Lower lobe of right lung (tissue), 2 donors: ENCODE measurements at regions not wholly inside any gene's neighbourhood (a gene's known extent, or its start where the extent isn't known, plus 50 kb on each side); places are given as distances from the start of the nearest gene placed in this dataset.

Experiments used
- ATAC-seq, 2 donors: fragments of 200-7000 bp; cut with Tn5 transposase; one replicate each; pipeline ENCODE4 v1.9.1; 2020 to 2022; ENCODE audit warnings: mild to moderate bottlenecking in 2 of 2, moderate library complexity in 2 of 2
- DNase-seq: peaks from one replicate; pipeline ENCODE4 v3.0.0-alpha.2; 2020
- H3K27ac ChIP-seq: fragments of 200-600 bp; one replicate; pipeline ENCODE4 v1.8.0; 2022
- H3K27me3 ChIP-seq: fragments of 200-600 bp; one replicate; pipeline ENCODE4 v1.8.0; 2022; ENCODE audit warnings: low read depth
- H3K36me3 ChIP-seq: fragments of 200-600 bp; one replicate; pipeline ENCODE4 v1.8.0; 2022; ENCODE audit warnings: mild to moderate bottlenecking
- H3K4me1 ChIP-seq: fragments of 200-600 bp; one replicate; pipeline ENCODE4 v1.8.0; 2022
- H3K4me3 ChIP-seq: fragments of 200-600 bp; one replicate; pipeline ENCODE4 v1.8.0; 2022; ENCODE audit warnings: mild to moderate bottlenecking
- H3K9me3 ChIP-seq: fragments of 200-600 bp; one replicate; pipeline ENCODE4 v1.8.0; 2022
- CTCF ChIP-seq: fragments of 200-600 bp; IDR thresholded peaks from one replicate; pipeline ENCODE4 v1.8.0; 2022; ENCODE audit warnings: antibody characterized with exemption, mild to moderate bottlenecking
- intact Hi-C: fragments of 100-400 bp; cut with DNase I; formaldehyde crosslinking; loops from one replicate; pipeline ENCODE4 v1.11.0; 2022
- donor health status: DM: no; HTN: yes; CAD: no; lungs with severe emphysema.

- intact Hi-C loops, result no loop called here
- no peak for ATAC-seq
- no peaks in the 10 kb centered on the region for H3K9me3 ChIP-seq
These were observed 67.2 kb upstream of the C1GALT1C1 start for GRCh38 chrX:120697053-120697452.

GRCh38 chrX:120692319-120692718 is 62.5 kb upstream of the C1GALT1C1 start:
- no peaks in the 10 kb centered on the region for H3K4me1 ChIP-seq
- no peak for TF ChIP-seq CTCF
- no peak for ATAC-seq
- H3K9me3 ChIP-seq, result no peaks in the 10 kb centered on the region
- intact Hi-C loops, result no loop called here
- H3K4me3 ChIP-seq, result no peak overlapping the region
- H3K27me3 ChIP-seq, result no peaks in the 10 kb centered on the region
- no peak overlapping the region for H3K27ac ChIP-seq
- no peak for DNase-seq
- H3K36me3 ChIP-seq, result no peaks in the 10 kb centered on the region

More at GRCh38 chrX:120697053-120697452, 67.2 kb upstream of the C1GALT1C1 start:
- Histone ChIP-seq H3K27ac (no peak overlapping the region), H3K27me3 (no peaks in the 10 kb centered on the region), H3K36me3 (no peaks in the 10 kb centered on the region), H3K4me3 (no peak overlapping the region), H3K4me1 (no peaks in the 10 kb centered on the region)
- DNase-seq, result no peak
- TF ChIP-seq CTCF, result no peak

GRCh38 chrX:120690941-120691340 is 61.1 kb upstream of the C1GALT1C1 start:
- H3K27ac ChIP-seq, result no peak overlapping the region
- H3K36me3 ChIP-seq, result no peaks in the 10 kb centered on the region
- intact Hi-C loops, result no loop called here
- H3K4me1 ChIP-seq, result no peaks in the 10 kb centered on the region
- no peaks in the 10 kb centered on the region for H3K9me3 ChIP-seq
- ATAC-seq (no peak), DNase-seq (no peak)
- no peak for TF ChIP-seq CTCF
- no peaks in the 10 kb centered on the region for H3K27me3 ChIP-seq
- no peak overlapping the region for H3K4me3 ChIP-seq

GRCh38 chrX:120690344-120690743 is 60.5 kb upstream of the C1GALT1C1 start:
- Histone ChIP-seq H3K4me3 (no peak overlapping the region), H3K27ac (no peak overlapping the region), H3K36me3 (no peaks in the 10 kb centered on the region), H3K4me1 (no peaks in the 10 kb centered on the region), H3K27me3 (no peaks in the 10 kb centered on the region), H3K9me3 (no peaks in the 10 kb centered on the region)
- no peak for ATAC-seq
- intact Hi-C loops, result no loop called here
- no peak for DNase-seq
- no peak for TF ChIP-seq CTCF

- H3K9me3 ChIP-seq, result no peaks in the 10 kb centered on the region
- no peaks in the 10 kb centered on the region for H3K27me3 ChIP-seq
- TF ChIP-seq CTCF, result no peak
- DNase-seq (no peak), ATAC-seq (no peak)
- H3K27ac ChIP-seq, result no peak overlapping the region
- no peaks in the 10 kb centered on the region for H3K36me3 ChIP-seq
- intact Hi-C loops, result no loop called here
- no peak overlapping the region for H3K4me3 ChIP-seq
- H3K4me1 ChIP-seq, result no peaks in the 10 kb centered on the region
These were observed 50.2 kb upstream of the C1GALT1C1 start for GRCh38 chrX:120680090-120680489.
